GM21528 (cell line): ENCODE measurements at regions not wholly inside any gene's neighbourhood (a gene's known extent, or its start where the extent isn't known, plus 50 kb on each side); places are given as distances from the start of the nearest gene placed in this dataset.
"Not testable (repeated sequence)": the region's sequence is repeated elsewhere in the genome, so short reads cannot be mapped to it uniquely, and the experiment has no call there.

Experiments used
- ATAC-seq: cut with Tn5 transposase; IDR thresholded peaks from one replicate; pipeline ENCODE4 v1.9.1; 2021; ENCODE audit warnings: mild to moderate bottlenecking, moderate library complexity; ENCODE audit not compliant: unreplicated experiment, low FRiP score

- no peak for ATAC-seq
Measured at GRCh38 chr16:51986301-51986700, 560.6 kb downstream of the TOX3 start.

GRCh38 chr16:51985126-51985525, 561.8 kb downstream of the TOX3 start:
- no peak for ATAC-seq

GRCh38 chr16:51984395-51984794, 562.5 kb downstream of the TOX3 start:
- no peak for ATAC-seq

- no peak for ATAC-seq
Measured at GRCh38 chr16:51982715-51983680, 563.9 kb downstream of the TOX3 start.

- no peak for ATAC-seq
Measured at GRCh38 chr16:51981725-51982124, 565.2 kb downstream of the TOX3 start.

- ATAC-seq, result not testable (repeated sequence)
Measured at GRCh38 chr16:51977506-51977905, 569.4 kb downstream of the TOX3 start.

- ATAC-seq, result no peak
Measured at GRCh38 chr16:51971184-51971583, 575.8 kb downstream of the TOX3 start.

GRCh38 chr16:51968749-51969148, 578.2 kb downstream of the TOX3 start:
- no peak for ATAC-seq

GRCh38 chr16:51967646-51968045, 579.3 kb downstream of the TOX3 start:
- ATAC-seq, result no peak

GRCh38 chr16:51960931-51961330, 586.0 kb downstream of the TOX3 start:
- ATAC-seq, result no peak

- ATAC-seq, result no peak
Measured at GRCh38 chr16:51953286-51953985, 593.5 kb downstream of the TOX3 start.

- no peak for ATAC-seq
Measured at GRCh38 chr16:51952500-51952899, 594.4 kb downstream of the TOX3 start.

- ATAC-seq, result no peak
Measured at GRCh38 chr16:51951668-51952298, 595.2 kb downstream of the TOX3 start.

GRCh38 chr16:51950118-51950780, 596.7 kb downstream of the TOX3 start:
- ATAC-seq, result no peak

GRCh38 chr16:51949282-51949681, 597.7 kb downstream of the TOX3 start:
- no peak for ATAC-seq

GRCh38 chr16:51941412-51941811, 605.5 kb downstream of the TOX3 start:
- ATAC-seq, result no peak

GRCh38 chr16:51940183-51940582, 606.8 kb downstream of the TOX3 start:
- no peak for ATAC-seq

GRCh38 chr16:51939378-51939871, 607.5 kb downstream of the TOX3 start:
- ATAC-seq, result no peak

GRCh38 chr16:51938861-51939260, 608.1 kb downstream of the TOX3 start:
- no peak for ATAC-seq

- ATAC-seq, result no peak
Measured at GRCh38 chr16:51937771-51938170, 609.2 kb downstream of the TOX3 start.
